Muscle layer of duodenum (tissue), 2 donors: ENCODE measurements at regions not wholly inside any gene's neighbourhood (a gene's known extent, or its start where the extent isn't known, plus 50 kb on each side); places are given as distances from the start of the nearest gene placed in this dataset.

ENCODE experiments used
- H3K27ac ChIP-seq: one replicate; pipeline ENCODE4 v1.7.0; 2013; ENCODE audit warnings: mild to moderate bottlenecking, low read length
- H3K27me3 ChIP-seq: one replicate; pipeline ENCODE4 v1.7.0; 2013; ENCODE audit warnings: low read depth, mild to moderate bottlenecking, control low read depth, low read length
- H3K36me3 ChIP-seq, 2 donors: one replicate each; pipeline ENCODE4 v1.7.0; 2013; ENCODE audit warnings: low read length in 2 of 2, control low read depth in 1 of 2, mild to moderate bottlenecking in 1 of 2; ENCODE audit not compliant: insufficient read depth in 2 of 2, control insufficient read depth in 1 of 2
- H3K4me1 ChIP-seq, 2 donors: one replicate each; pipeline ENCODE4 v1.7.0; 2013; ENCODE audit warnings: low read length in 2 of 2, mild to moderate bottlenecking in 2 of 2, control low read depth in 1 of 2, moderate library complexity in 1 of 2; ENCODE audit not compliant: insufficient read depth in 2 of 2, control insufficient read depth in 1 of 2
- H3K4me3 ChIP-seq, 2 donors: one replicate each; pipeline ENCODE4 v1.7.0; 2013; ENCODE audit warnings: low read length in 2 of 2, low read depth in 1 of 2, mild to moderate bottlenecking in 1 of 2
- H3K9me3 ChIP-seq, 2 donors: one replicate each; pipeline ENCODE4 v1.7.0; 2013; ENCODE audit warnings: low read length in 2 of 2, control low read depth in 1 of 2, mild to moderate bottlenecking in 1 of 2; ENCODE audit not compliant: control insufficient read depth in 1 of 2
- donor health status: healthy.

DNA sequence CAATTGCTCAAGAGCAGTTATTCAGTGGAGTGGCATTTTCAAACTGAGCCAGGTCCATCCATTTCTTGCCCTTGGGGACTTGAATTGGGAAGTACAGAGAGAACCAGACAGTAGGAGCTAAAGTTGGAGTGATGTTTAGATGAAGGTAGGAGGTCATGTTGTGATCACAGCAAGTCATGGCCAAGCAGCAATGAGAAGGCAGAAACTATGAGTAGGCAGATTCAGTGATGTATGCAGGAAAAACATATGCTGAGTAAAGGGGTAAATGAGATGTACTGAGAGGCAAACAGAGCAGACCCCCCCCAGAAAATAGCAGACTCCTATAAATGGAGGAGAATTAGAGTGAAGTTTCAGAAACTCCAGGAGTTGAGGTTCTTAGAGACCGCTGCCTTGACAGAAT, 95.8 kb downstream of the PERP start:
- Histone ChIP-seq H3K27me3 (no peaks in the 10 kb centered on the region), H3K9me3 (no peaks in the 10 kb centered on the region), H3K36me3 (no peaks in the 10 kb centered on the region), H3K4me3 (no peak overlapping the region), H3K27ac (no peak overlapping the region), H3K4me1 (no peaks in the 10 kb centered on the region)

DNA sequence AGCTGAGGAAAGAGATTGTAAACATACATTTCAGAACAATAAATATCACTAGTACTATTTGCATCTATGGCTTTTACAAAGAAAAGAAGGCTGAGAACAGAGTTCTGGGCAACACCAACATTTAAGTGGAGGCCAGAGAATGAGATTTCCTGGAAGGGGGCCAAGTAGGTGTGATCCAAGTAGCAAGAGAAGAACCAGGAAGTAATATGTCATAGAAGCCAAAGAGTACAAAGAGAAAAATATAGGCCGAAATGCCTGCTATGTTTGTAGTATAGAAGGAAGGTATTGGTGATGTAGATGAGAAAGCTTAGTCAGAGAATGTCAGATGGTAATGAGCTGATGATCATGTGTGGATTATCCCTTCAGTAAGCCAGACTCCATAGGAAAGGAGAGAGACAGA, 94.5 kb downstream of the PERP start:
- Histone ChIP-seq H3K27ac (no peak overlapping the region), H3K9me3 (no peaks in the 10 kb centered on the region), H3K4me1 (no peaks in the 10 kb centered on the region), H3K4me3 (no peak overlapping the region), H3K27me3 (no peaks in the 10 kb centered on the region), H3K36me3 (no peaks in the 10 kb centered on the region)

DNA sequence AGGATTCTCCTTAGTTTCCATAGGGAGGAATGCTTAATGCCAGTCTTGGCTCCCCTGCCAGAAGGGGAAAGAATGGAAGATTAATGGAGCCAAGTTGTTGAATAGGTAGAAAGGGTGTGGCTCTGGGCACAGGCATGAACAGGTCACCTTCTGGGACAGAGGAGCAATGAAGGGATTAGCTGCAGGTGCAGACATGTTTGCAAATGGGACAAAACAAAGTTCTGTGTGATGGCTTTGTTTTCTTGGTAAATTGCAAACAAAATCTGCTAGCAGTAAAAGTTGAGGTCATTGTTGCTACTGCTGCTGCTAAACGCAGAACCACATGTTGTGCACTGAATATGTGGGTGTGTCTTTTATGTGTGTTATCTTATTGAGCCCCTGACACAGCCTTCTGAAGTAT, 93.3 kb downstream of the PERP start:
- H3K36me3 ChIP-seq = no peaks in the 10 kb centered on the region
- no peaks in the 10 kb centered on the region for H3K4me1 ChIP-seq
- H3K4me3 ChIP-seq = no peak overlapping the region
- no peaks in the 10 kb centered on the region for H3K9me3 ChIP-seq
- H3K27ac ChIP-seq = no peak overlapping the region
- no peaks in the 10 kb centered on the region for H3K27me3 ChIP-seq

DNA sequence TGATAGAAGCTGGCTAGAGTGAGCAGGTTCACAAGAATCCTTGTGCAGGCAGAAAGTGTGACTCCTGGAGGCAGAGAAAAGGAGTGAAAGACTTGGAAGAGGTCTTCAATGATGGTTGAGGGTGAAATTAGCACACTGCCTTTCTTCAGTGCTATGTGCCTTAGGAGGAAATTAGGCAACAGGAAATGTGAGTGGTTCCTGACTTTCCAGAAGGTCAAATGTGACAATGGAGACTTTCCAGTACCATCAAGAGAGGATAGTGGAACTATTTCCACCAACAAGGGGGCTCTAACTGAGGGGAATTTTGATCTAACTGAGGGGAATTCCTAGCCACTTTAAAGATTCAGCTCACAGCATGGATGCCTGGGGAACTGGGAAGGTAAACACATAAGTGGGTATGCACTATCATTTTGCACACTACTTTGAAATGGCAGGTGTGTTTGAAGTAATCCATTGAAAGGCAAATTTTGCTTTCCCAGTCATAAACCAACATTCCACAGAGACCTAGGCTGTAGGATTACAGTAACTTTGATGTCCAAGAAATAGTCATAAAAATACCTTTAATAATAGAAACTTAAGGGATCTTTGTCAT, 90.0 kb downstream of the PERP start:
- H3K4me3 ChIP-seq = no peak overlapping the region
- no peaks in the 10 kb centered on the region for H3K4me1 ChIP-seq
- H3K27me3 ChIP-seq = no peaks in the 10 kb centered on the region
- no peaks in the 10 kb centered on the region for H3K9me3 ChIP-seq
- no peak overlapping the region for H3K27ac ChIP-seq
- H3K36me3 ChIP-seq = no peaks in the 10 kb centered on the region

DNA sequence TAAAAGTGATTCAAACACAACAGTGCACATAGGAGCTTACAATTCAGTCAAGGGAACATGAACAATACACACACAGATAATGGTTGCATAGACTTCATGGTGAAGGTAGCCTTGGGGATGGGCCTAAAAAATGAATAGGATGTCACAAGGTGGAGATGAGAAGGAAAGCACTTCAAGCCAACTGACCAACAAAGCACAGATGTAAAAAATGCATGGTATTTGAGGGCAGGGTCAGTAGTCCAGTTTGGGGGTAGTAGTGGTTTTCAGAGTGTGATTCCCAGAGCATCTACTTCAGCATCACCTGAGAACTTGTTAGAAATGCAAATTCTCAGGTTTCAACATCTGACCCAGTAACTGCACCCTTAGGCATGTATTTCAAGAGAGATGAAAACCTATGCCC, 88.9 kb downstream of the PERP start:
- Histone ChIP-seq H3K27ac (no peak overlapping the region), H3K27me3 (no peaks in the 10 kb centered on the region), H3K36me3 (no peaks in the 10 kb centered on the region), H3K9me3 (no peaks in the 10 kb centered on the region), H3K4me1 (no peaks in the 10 kb centered on the region), H3K4me3 (no peak overlapping the region)

DNA sequence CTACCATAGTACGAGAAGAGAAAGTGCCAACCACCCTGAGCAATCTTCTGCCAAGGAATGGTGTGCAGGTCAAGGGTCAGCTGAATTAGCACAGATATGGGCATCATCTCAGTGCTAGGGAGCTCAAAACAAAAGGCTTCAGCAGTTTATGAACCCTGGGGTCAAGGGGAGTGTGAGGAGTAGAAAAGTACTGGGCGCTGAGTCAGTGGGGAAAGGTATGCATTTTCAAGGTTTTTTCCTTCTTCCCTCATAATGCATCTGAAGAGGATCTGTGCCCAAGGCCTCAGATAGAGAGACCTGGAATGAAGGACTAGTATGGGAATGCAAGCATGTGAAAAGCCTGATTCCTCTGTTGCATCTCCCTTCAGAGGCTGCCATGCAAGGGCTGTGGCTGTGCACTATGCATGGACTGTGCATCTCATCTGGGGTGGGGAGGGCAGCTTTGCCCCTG, 81.7 kb downstream of the PERP start:
- no peaks in the 10 kb centered on the region for H3K27me3 ChIP-seq
- no peaks in the 10 kb centered on the region for H3K9me3 ChIP-seq
- H3K36me3 ChIP-seq = no peaks in the 10 kb centered on the region
- H3K4me3 ChIP-seq = no peak overlapping the region
- no peak overlapping the region for H3K27ac ChIP-seq
- no peaks in the 10 kb centered on the region for H3K4me1 ChIP-seq

DNA sequence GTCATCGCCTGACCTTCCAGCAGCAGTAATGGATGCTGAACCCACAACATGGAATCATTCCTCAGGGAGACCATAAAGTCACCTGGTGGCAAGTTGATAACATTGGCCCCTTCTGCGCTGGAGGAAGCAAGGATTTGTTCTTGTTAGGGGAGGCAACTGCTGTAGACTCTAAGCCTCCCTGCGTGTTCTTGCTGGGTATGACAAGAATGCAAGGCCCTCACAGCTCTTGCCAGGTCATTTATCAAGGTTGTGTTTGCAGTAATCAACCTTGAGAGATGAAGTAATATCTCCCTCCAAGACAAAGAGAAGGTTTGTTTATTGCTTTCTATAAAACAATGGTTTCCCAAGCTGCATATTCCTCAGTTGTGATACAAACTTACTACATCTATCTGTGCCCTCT, 80.9 kb downstream of the PERP start:
- no peak overlapping the region for H3K27ac ChIP-seq
- H3K9me3 ChIP-seq = no peaks in the 10 kb centered on the region
- no peak overlapping the region for H3K4me3 ChIP-seq
- peaks cover 0 to 6% of the 10 kb centered on the region in 2 donors for H3K4me1 ChIP-seq
- H3K36me3 ChIP-seq = no peaks in the 10 kb centered on the region
- H3K27me3 ChIP-seq = no peaks in the 10 kb centered on the region

DNA sequence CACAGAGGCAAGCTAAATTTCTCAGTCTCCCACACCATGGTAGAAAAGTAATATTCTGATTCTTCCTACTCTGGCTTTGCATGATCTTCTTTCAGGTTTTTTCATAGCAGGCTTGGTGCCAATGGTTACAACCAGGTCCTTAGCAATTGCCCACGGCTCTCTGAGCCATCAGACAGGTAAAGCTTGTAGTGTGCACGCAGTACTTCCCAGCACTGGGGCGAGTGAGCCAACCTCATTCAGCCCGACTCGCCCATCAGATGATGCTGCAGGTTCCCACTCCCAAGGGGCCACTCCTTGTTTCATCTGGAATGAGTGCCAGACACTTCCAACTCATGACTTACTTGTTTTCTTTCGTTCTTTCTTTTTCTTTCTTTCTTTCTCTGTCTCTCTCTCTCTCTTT, 78.3 kb downstream of the PERP start:
- no peak overlapping the region for H3K4me3 ChIP-seq
- H3K4me1 ChIP-seq = peaks cover 0 to 8% of the 10 kb centered on the region in 2 donors
- H3K27ac ChIP-seq = no peak overlapping the region
- H3K9me3 ChIP-seq = no peaks in the 10 kb centered on the region
- no peaks in the 10 kb centered on the region for H3K36me3 ChIP-seq
- no peaks in the 10 kb centered on the region for H3K27me3 ChIP-seq

DNA sequence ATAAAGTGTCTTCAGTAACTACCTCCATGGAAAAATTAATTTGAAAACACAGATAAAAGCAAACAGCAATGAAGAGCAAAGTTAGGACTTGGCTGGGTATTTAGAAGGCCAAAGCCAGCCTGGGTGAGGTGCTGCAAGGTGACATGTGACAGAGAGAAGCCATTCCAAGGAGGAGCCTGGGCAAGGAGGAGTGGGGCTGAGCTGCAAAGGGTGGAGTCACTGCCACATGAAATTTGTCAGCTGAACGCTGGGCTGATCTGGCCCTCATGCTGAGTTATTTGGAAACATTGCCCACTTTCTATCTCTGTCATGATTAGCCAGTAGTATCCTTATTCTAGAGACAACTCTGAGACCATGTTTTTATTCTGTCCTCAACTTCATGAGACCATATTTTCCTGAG, 76.3 kb downstream of the PERP start:
- Histone ChIP-seq H3K9me3 (no peaks in the 10 kb centered on the region), H3K36me3 (no peaks in the 10 kb centered on the region), H3K4me1 (peaks cover 0 to 8% of the 10 kb centered on the region in 2 donors), H3K4me3 (no peak overlapping the region), H3K27ac (no peak overlapping the region), H3K27me3 (no peaks in the 10 kb centered on the region)

DNA sequence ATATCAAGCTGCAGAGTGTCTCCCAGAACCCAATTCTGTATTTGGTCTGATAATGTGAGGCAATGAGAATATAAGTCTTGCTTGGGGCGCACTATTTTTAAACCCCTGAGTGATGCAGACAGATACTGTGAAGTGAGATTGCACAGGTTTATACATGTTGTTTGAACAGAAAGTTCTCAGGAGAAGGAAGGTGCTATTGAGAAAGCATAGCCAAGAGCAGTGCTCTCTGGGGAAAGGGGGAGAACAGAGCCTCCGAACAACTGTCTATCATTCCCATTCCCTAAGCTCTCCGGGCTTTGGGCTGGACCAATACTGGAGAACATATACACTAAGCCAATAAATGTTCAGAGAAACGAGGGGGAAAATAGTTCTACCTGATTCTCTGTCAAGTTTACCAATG, 75.8 kb downstream of the PERP start:
- Histone ChIP-seq H3K36me3 (no peaks in the 10 kb centered on the region), H3K27ac (peak overlapping the region; percentile 14), H3K4me1 (peaks cover 0 to 8% of the 10 kb centered on the region in 2 donors), H3K27me3 (no peaks in the 10 kb centered on the region), H3K9me3 (no peaks in the 10 kb centered on the region), H3K4me3 (no peak overlapping the region)

DNA sequence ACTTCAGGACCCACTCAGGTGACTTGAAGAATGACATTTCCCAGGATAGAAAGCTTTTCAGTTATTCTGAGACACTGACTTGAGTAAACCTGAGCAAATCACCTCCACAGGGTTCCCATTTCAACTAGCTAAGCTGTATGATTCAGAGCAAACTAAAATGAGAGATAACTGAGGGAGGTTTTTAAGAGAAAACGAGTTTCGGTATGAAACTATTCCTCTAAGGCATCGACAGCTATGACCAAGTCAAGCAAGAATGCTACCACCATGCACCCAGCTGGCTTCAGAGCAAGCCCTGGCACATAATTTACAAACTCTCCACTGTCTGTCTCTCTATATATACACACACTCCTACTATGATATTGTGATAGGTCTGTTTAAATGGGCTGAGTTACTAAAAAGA, 75.4 kb downstream of the PERP start:
- Histone ChIP-seq H3K27me3 (no peaks in the 10 kb centered on the region), H3K9me3 (no peaks in the 10 kb centered on the region), H3K4me3 (no peak overlapping the region), H3K27ac (peak overlapping the region; percentile 14), H3K36me3 (no peaks in the 10 kb centered on the region), H3K4me1 (peaks cover 0 to 8% of the 10 kb centered on the region in 2 donors)

DNA sequence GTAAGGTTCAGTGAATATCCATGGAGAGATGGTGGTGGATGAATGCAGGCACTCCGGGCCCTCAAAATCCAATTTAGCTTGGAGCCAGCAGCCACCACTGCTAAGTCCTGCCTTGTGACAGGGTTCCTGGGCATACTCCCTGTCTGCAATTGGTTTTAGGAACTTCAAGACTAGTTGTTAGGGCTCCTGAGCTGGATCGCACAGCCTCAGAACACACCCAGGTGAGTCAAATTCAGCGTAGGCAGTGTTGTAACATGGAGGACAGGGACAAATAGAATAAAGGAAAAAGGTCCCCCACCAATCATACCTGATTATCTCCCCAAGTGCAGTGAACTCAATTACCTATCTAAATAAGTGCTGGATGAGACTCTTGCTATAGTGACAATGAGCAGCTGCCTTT, 74.6 kb downstream of the PERP start:
- Histone ChIP-seq H3K27me3 (no peaks in the 10 kb centered on the region), H3K36me3 (no peaks in the 10 kb centered on the region), H3K4me3 (no peak overlapping the region), H3K27ac (no peak overlapping the region), H3K9me3 (no peaks in the 10 kb centered on the region), H3K4me1 (peaks cover 0 to 8% of the 10 kb centered on the region in 2 donors)
